T-cell (primary cell): ENCODE measurements at regions not wholly inside any gene's neighbourhood (a gene's known extent, or its start where the extent isn't known, plus 50 kb on each side); places are given as distances from the start of the nearest gene placed in this dataset.
"Not testable (repeated sequence)": the region's sequence is repeated elsewhere in the genome, so short reads cannot be mapped to it uniquely, and the experiment has no call there.

Experiments used
- ATAC-seq, 4 experiments: fragments of 200-7000 bp in 3 of 4; fragments of 150-1000 bp in 1 of 4; cut with Tn5 transposase; replicated peaks in 1 of 4; 1 replicate in 3 of 4; 2 replicates in 1 of 4; pipeline ENCODE4 v1.10.0; 2021; ENCODE audit warnings: moderate library complexity in 3 of 4, mild to moderate bottlenecking in 2 of 4, moderate number of reproducible peaks in 1 of 4
- CTCF ChIA-PET, 2 donors: fragments of 300-600 bp; sonication (Branson Sonifier 250); formaldehyde crosslinking; loops; one replicate each; lab custom pipeline; 2022; ENCODE audit warnings: antibody characterized with exemption in 2 of 2; lab: Charles Lee
- POLR2A ChIA-PET, 2 donors: fragments of 300-600 bp; sonication (Branson Sonifier 250); formaldehyde crosslinking; loops; one replicate each; lab custom pipeline; 2022; ENCODE audit warnings: antibody characterized with exemption in 2 of 2; lab: Charles Lee
- DNase-seq, 35 experiments: peaks; one replicate each; pipeline versions ENCODE4 v3.0.0 to v3.0.0-alpha.2; 2013 to 2023
- H3K27ac ChIP-seq: one replicate; pipeline ENCODE4 v1.5.1; 2013; ENCODE audit warnings: low read length
- H3K27me3 ChIP-seq, 2 experiments: replicated peaks in 1 of 2; 1 replicate in 1 of 2; 2 replicates in 1 of 2; pipeline versions ENCODE4 v1.6.1 to v1.7.0; 2013; ENCODE audit warnings: low read length in 1 of 2, mixed read lengths in 1 of 2; ENCODE audit not compliant: control insufficient read depth in 2 of 2, insufficient read depth in 2 of 2; ENCODE audit errors: extremely low read depth in 1 of 2
- H3K36me3 ChIP-seq, 2 donors: 1 replicate in 1 of 2; 2 replicates in 1 of 2; pipeline versions ENCODE4 v1.6.1 to v1.7.0; 2013; ENCODE audit warnings: low read length in 1 of 2; ENCODE audit not compliant: control insufficient read depth in 2 of 2, insufficient read depth in 1 of 2; ENCODE audit errors: extremely low read depth in 1 of 2
- H3K4me1 ChIP-seq, 2 experiments: 1 replicate in 1 of 2; 2 replicates in 1 of 2; pipeline versions ENCODE4 v1.6.1 to v1.7.0; 2013; ENCODE audit warnings: low read length in 2 of 2, mixed read lengths in 1 of 2; ENCODE audit not compliant: insufficient read depth in 2 of 2, control insufficient read depth in 1 of 2; ENCODE audit errors: extremely low read depth in 1 of 2
- H3K4me3 ChIP-seq, 2 donors: 1 replicate in 1 of 2; 2 replicates in 1 of 2; pipeline versions ENCODE4 v1.5.1 to v1.7.0; 2013; ENCODE audit warnings: mild to moderate bottlenecking in 2 of 2, low read length in 1 of 2, moderate library complexity in 1 of 2; ENCODE audit not compliant: control insufficient read depth in 1 of 2; ENCODE audit errors: extremely low read depth in 1 of 2
- H3K9me3 ChIP-seq: 2 replicates; pipeline ENCODE4 v1.7.0; 2013
- H3K27ac Mint-ChIP-seq, 2 donors: one replicate each; pipeline ENCODE4 v1.8.0; 2020 to 2021; ENCODE audit warnings: mild to moderate bottlenecking in 2 of 2, mixed read lengths in 2 of 2
- H3K27me3 Mint-ChIP-seq, 2 donors: one replicate each; pipeline ENCODE4 v1.8.0; 2021 to 2022; ENCODE audit warnings: mixed read lengths in 2 of 2
- H3K36me3 Mint-ChIP-seq: one replicate; pipeline ENCODE4 v1.8.0; 2021; ENCODE audit warnings: mixed read lengths
- H3K4me1 Mint-ChIP-seq, 3 donors: one replicate each; pipeline ENCODE4 v1.8.0; 2020 to 2022; ENCODE audit warnings: mixed read lengths in 3 of 3, mild to moderate bottlenecking in 1 of 3
- H3K4me3 Mint-ChIP-seq, 3 donors: one replicate each; pipeline ENCODE4 v1.8.0; 2020 to 2022; ENCODE audit warnings: mild to moderate bottlenecking in 3 of 3, mixed read lengths in 3 of 3, moderate library complexity in 3 of 3
- H3K9me3 Mint-ChIP-seq, 3 donors: one replicate each; pipeline ENCODE4 v1.8.0; 2020 to 2022; ENCODE audit warnings: mixed read lengths in 3 of 3
- WGBS: methylation state at CpG from one replicate; pipeline ENCODE4 v1.1.5; 2013; ENCODE audit warnings: missing lambda C conversion rate; ENCODE audit not compliant: insufficient coverage; 5-methylcytosine and 5-hydroxymethylcytosine counted together

GRCh38 chr2:66255867-66256266 is 179.1 kb upstream of the MEIS1 start:
- ATAC-seq (no peak), DNase-seq (no peak)
- H3K4me3 ChIP-seq = no peak overlapping the region
- Mint-ChIP-seq H3K4me3 (no peak overlapping the region), H3K27me3 (no peaks in the 10 kb centered on the region), H3K4me1 (no peaks in the 10 kb centered on the region), H3K27ac (no peak overlapping the region), H3K9me3 (peaks cover 4 to 14% (median 5%) of the 10 kb centered on the region in 3 donors), H3K36me3 (no peaks in the 10 kb centered on the region)
- no peaks in the 10 kb centered on the region for H3K36me3 ChIP-seq
- 71% methylated on average over 3 of the region's 3 CpGs for WGBS
- H3K27ac ChIP-seq = no peak overlapping the region
- H3K27me3 ChIP-seq = peaks cover 0 to 2% of the 10 kb centered on the region in 2 experiments
- CTCF ChIA-PET = no interaction called here
- POLR2A ChIA-PET = no interaction called here
- H3K4me1 ChIP-seq = no peaks in the 10 kb centered on the region
- no peaks in the 10 kb centered on the region for H3K9me3 ChIP-seq

- H3K4me3 ChIP-seq = no peak overlapping the region
- no peaks in the 10 kb centered on the region for H3K36me3 ChIP-seq
- H3K27me3 Mint-ChIP-seq = no peaks in the 10 kb centered on the region
- CTCF ChIA-PET = no interaction called here
- H3K27me3 ChIP-seq = peaks cover 0 to 2% of the 10 kb centered on the region in 2 experiments
- peaks cover 4 to 13% (median 5%) of the 10 kb centered on the region in 3 donors for H3K9me3 Mint-ChIP-seq
- DNase-seq (no peak), ATAC-seq (no peak)
- H3K27ac Mint-ChIP-seq = no peak overlapping the region
- H3K4me3 Mint-ChIP-seq = no peak overlapping the region
- H3K4me1 Mint-ChIP-seq = no peaks in the 10 kb centered on the region
- POLR2A ChIA-PET = no interaction called here
- no peaks in the 10 kb centered on the region for H3K36me3 Mint-ChIP-seq
- H3K27ac ChIP-seq = no peak overlapping the region
- no peaks in the 10 kb centered on the region for H3K4me1 ChIP-seq
- H3K9me3 ChIP-seq = no peaks in the 10 kb centered on the region
Measured at GRCh38 chr2:66255136-66255535, 179.8 kb upstream of the MEIS1 start.

- no peak for DNase-seq
- ChIA-PET CTCF (no interaction called here), POLR2A (no interaction called here)
- WGBS = no CpG with 5 or more reads among the region's 2 CpGs
- no peak overlapping the region for H3K27ac Mint-ChIP-seq
- H3K9me3 Mint-ChIP-seq = peaks cover 4 to 13% (median 5%) of the 10 kb centered on the region in 3 donors
- Histone ChIP-seq H3K36me3 (no peaks in the 10 kb centered on the region), H3K27ac (no peak overlapping the region), H3K4me3 (no peak overlapping the region), H3K9me3 (no peaks in the 10 kb centered on the region), H3K4me1 (no peaks in the 10 kb centered on the region), H3K27me3 (peaks cover 0 to 1% of the 10 kb centered on the region in 2 experiments)
- no peaks in the 10 kb centered on the region for H3K4me1 Mint-ChIP-seq
- no peaks in the 10 kb centered on the region for H3K36me3 Mint-ChIP-seq
- no peak overlapping the region for H3K4me3 Mint-ChIP-seq
- ATAC-seq = no peak
- H3K27me3 Mint-ChIP-seq = no peaks in the 10 kb centered on the region
Measured at GRCh38 chr2:66253066-66253465, 181.9 kb upstream of the MEIS1 start.

- Histone ChIP-seq H3K36me3 (no peaks in the 10 kb centered on the region), H3K9me3 (no peaks in the 10 kb centered on the region), H3K27ac (no peak overlapping the region), H3K4me1 (no peaks in the 10 kb centered on the region), H3K27me3 (no peaks in the 10 kb centered on the region), H3K4me3 (no peak overlapping the region)
- Mint-ChIP-seq H3K27me3 (no peaks in the 10 kb centered on the region), H3K4me1 (no peaks in the 10 kb centered on the region), H3K27ac (no peak overlapping the region), H3K9me3 (peaks cover 4 to 19% (median 5%) of the 10 kb centered on the region in 3 donors), H3K36me3 (no peaks in the 10 kb centered on the region), H3K4me3 (no peak overlapping the region)
- POLR2A ChIA-PET = no interaction called here
- CTCF ChIA-PET = no interaction called here
- no peak for DNase-seq
- 86% methylated on average over 1 of the region's 5 CpGs for WGBS
- ATAC-seq = no peak
Measured at GRCh38 chr2:66252109-66252508, 182.8 kb upstream of the MEIS1 start.

GRCh38 chr2:66251573-66251972 is 183.4 kb upstream of the MEIS1 start:
- POLR2A ChIA-PET = interaction anchor here in 1 of 2 donors (0.7 kb wide), 1 partner anchor 1549 kb away, joined by 3 read pairs; no protein-coding TSS in a partner anchor
- no peaks in the 10 kb centered on the region for H3K27me3 Mint-ChIP-seq

GRCh38 chr2:66249089-66249488 is 185.8 kb upstream of the MEIS1 start:
- H3K9me3 Mint-ChIP-seq = peaks cover 3 to 25% (median 4%) of the 10 kb centered on the region in 3 donors
- H3K27ac Mint-ChIP-seq, H3K27me3 Mint-ChIP-seq, H3K36me3 Mint-ChIP-seq, H3K36me3 ChIP-seq, CTCF ChIA-PET, H3K4me1 ChIP-seq, H3K27ac ChIP-seq, H3K4me3 Mint-ChIP-seq, H3K9me3 ChIP-seq, DNase-seq, H3K4me3 ChIP-seq, H3K4me1 Mint-ChIP-seq, H3K27me3 ChIP-seq, POLR2A ChIA-PET, ATAC-seq: not testable (repeated sequence)
- 78% methylated on average over 2 of the region's 7 CpGs for WGBS

More at GRCh38 chr2:66251573-66251972, 183.4 kb upstream of the MEIS1 start:
- Mint-ChIP-seq H3K27ac (no peak overlapping the region), H3K36me3 (no peaks in the 10 kb centered on the region), H3K4me3 (no peak overlapping the region), H3K4me1 (no peaks in the 10 kb centered on the region), H3K9me3 (peaks cover 4 to 22% (median 5%) of the 10 kb centered on the region in 3 donors)
- H3K27ac ChIP-seq = no peak overlapping the region
- no peak for ATAC-seq
- H3K36me3 ChIP-seq = no peaks in the 10 kb centered on the region
- H3K4me1 ChIP-seq = no peaks in the 10 kb centered on the region
- H3K27me3 ChIP-seq = no peaks in the 10 kb centered on the region
- no peaks in the 10 kb centered on the region for H3K9me3 ChIP-seq
- CTCF ChIA-PET = no interaction called here
- DNase-seq = no peak
- no peak overlapping the region for H3K4me3 ChIP-seq

DNA sequence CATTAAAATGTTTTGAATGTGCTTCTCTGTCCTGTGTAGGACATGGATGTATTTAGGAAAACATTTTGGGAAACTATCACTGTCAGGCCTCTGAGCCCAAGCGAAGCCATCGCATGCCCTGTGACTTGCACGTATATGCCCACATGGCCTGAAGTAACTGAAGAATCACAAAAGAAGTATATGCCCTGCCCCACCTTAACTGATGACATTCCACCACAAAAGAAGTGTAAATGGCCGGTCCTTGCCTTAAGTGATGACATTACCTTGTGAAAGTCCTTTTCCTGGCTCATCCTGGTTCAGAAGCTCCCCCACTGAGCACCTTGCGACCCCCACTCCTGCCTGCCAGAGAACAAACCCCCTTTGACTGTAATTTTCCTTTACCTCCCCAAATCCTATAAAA is 191.1 kb upstream of the MEIS1 start:
- WGBS = 88% methylated on average over 4 of the region's 5 CpGs
- H3K4me3 Mint-ChIP-seq, CTCF ChIA-PET, H3K27me3 Mint-ChIP-seq, H3K27ac Mint-ChIP-seq, H3K4me1 Mint-ChIP-seq, H3K36me3 Mint-ChIP-seq, H3K27ac ChIP-seq, DNase-seq, POLR2A ChIA-PET, H3K36me3 ChIP-seq, H3K27me3 ChIP-seq, H3K9me3 ChIP-seq, ATAC-seq, H3K4me3 ChIP-seq, H3K4me1 ChIP-seq: not testable (repeated sequence)
- peaks cover 0 to 22% (median 4%) of the 10 kb centered on the region in 3 donors for H3K9me3 Mint-ChIP-seq
